GM19239 (cell line): ENCODE measurements at regions not wholly inside any gene's neighbourhood (a gene's known extent, or its start where the extent isn't known, plus 50 kb on each side); places are given as distances from the start of the nearest gene placed in this dataset.
"Not testable (repeated sequence)": the region's sequence is repeated elsewhere in the genome, so short reads cannot be mapped to it uniquely, and the experiment has no call there.

ENCODE experiments used
- DNase-seq: peaks from one replicate; pipeline ENCODE4 v3.0.0; 2011; ENCODE audit warnings: low spot score; ENCODE audit not compliant: insufficient read length
- FAIRE-seq: peaks from 2 replicates; lab custom pipeline; 2011; peaks lifted over from hg19 to GRCh38; lab: Jason Lieb, UNC

DNA sequence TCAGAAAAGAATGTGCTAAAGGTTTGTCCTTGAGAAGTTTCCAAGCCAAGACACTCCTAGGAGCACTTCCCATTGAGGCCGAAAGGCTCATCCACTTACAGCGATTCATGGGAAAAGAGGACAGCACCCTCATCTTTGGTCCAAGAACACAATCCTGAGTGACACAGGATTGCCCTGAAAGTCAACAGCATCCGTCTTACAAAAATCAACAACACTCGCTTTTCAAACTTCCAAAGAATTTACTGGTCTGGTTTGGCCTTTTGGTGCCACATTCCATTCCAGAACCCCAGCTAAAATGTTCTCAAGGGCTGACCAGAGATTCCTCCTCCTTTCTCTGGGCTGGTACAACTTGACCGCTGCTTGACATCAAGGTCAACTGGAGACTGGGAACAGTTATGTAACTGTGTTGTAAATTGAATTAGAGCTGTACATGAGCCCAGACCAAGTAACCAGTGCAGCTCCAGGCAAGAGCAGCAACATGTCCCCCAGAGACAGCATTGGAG, 415.8 kb upstream of the PIK3R1 start:
- FAIRE-seq (no peak), DNase-seq (no peak)

DNA sequence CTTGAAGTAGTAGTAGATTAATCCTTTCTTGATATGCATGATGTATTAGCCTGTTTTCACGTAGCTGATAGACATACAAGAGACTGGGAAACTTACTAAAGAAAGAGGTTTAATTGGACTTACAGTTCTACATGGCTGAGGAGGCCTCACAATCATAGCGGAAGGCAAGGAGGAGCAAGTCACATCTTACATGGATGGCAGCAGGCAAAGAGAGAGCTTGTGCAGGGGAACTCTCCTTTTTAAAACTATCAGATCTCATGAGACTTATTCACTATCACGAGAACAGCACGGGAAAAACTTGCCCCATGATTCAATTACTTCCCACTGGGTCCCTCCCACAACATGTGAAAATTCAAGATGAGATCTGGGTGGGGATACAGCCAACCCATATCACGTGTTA, 417.1 kb upstream of the PIK3R1 start:
- not testable (repeated sequence) for DNase-seq, FAIRE-seq

GRCh38 chr5:67795781-67796477, 419.6 kb upstream of the PIK3R1 start:
- FAIRE-seq (no peak), DNase-seq (no peak)

GRCh38 chr5:67793966-67794365, 421.6 kb upstream of the PIK3R1 start:
- DNase-seq (no peak), FAIRE-seq (no peak)

DNA sequence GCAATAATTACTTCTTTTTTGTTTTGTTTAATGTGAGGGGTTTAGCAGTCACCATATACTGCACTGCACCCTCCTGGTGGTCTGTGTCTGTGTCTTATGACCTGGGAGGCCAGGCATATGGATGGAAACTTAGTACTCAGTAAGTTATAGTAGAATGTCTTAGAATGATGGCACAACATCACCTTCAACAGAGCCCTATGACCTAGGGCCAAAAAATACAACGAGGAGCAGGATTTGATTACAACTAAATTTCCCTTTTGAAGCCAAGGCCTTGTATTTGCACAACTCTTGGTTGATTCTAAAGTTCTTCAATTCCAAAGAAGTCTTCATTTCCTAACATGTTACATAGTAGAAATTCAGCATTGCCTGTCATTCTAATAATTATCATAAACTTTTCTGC, 422.1 kb upstream of the PIK3R1 start:
- no peak for FAIRE-seq
- DNase-seq, result no peak

DNA sequence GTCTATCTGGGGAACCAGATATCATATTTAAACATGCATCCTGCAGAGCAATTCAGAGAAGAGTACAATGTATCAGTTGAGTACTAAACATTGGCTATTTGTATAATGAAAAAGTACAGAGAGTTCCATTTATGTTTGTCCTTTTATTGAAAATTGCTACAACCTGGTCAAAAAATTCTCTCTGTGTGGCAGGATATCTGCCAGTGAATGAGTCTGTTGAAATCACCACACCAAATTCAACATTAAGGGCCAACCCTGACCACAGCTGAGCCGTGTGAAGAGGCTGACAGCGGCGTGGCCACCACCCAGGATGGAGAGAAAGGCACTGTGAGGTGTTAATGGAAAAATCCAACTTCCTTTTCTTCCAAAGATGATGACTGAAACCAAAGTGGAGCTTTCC, 422.7 kb upstream of the PIK3R1 start:
- no peak for DNase-seq
- FAIRE-seq, result no peak

DNA sequence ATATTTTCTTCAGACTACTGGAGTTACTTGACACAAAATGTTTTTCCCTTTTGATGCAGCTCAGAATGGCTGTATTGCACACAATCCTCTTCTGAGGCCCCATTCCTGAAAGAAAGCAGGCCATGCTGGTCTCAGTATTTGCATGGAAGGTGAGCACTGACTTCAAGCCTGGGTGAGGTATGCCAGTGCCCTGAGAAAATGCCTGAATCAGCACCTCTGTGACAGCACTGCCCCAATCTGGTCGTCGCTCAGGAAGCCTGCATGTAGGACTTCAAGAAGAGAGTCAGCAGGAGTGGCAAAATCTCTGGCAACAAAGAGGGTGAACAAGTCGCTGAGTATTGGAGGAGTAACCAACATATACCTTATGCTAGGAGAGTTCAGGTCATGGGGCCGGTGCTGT, 425.2 kb upstream of the PIK3R1 start:
- DNase-seq (no peak), FAIRE-seq (no peak)

- not testable (repeated sequence) for FAIRE-seq, DNase-seq
Observed at GRCh38 chr5:67779893-67780623, 435.5 kb upstream of the PIK3R1 start.

- FAIRE-seq, result no peak
- no peak for DNase-seq
Observed at GRCh38 chr5:67774786-67775185, 440.8 kb upstream of the PIK3R1 start.

- FAIRE-seq (no peak), DNase-seq (no peak)
Observed at GRCh38 chr5:67774267-67774552, 441.3 kb upstream of the PIK3R1 start.

DNA sequence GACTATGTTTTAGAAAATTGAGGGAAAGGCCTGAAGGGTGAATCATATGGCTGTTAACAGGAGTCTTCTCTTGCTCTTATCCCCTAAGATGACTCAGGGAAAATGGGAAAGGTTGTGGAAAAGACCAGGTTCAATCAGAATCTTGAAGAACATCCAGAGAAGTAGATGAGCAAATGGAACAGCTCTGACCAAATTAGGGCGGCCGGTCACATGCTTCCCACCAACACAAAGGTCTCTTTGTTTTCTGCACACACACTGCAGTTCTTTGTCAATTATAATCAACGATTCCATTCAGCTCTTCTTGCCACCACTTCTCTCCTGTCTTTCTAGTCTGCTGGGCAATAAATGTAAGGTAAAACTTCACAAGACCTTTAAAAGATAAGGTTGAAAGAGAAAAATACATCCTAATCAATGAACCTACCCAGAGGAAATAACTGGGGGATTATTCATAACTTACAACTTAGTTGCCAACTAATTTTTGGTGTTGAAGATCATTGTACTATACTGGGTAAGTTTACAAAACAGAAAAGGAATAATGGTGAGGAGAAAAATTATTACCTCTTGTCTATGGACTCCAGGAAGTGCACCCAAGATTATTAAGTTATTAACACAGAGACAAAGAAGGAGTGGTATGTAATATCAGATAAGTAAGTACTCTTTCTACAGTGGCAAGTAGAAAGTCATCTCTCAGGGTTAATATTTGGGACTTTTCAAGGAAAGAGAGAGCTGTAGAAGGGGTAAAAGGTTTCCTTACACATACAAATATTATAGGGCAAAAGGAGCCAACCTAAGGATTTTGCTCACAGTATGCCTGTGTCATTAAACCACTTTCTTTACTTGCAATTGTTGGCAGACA, 441.9 kb upstream of the PIK3R1 start:
- DNase-seq, result no peak
- FAIRE-seq, result no peak

DNA sequence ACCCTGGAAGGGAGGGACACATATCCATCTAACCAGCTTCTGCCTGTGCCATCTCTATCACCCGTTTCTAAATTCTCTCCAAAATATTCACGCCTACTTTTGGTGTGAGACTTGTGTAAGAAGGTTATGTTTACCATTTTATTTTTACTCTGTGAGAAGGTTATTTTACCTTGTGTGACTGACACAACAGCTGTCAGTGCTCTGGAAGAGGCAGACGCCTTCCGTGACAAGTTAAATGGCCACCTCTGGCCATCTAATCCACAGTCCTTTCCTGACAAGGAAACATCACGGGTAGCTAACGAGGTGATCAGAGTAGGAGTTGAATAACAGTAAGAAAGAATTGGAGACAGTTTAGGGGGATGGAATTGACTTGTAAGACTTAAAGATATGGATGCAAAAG, 443.8 kb upstream of the PIK3R1 start:
- DNase-seq (no peak), FAIRE-seq (no peak)

- no peak for FAIRE-seq
Observed at GRCh38 chr5:67771221-67771620, 444.3 kb upstream of the PIK3R1 start.

GRCh38 chr5:67770431-67771025, 445.0 kb upstream of the PIK3R1 start:
- DNase-seq (no peak), FAIRE-seq (no peak)

More at GRCh38 chr5:67771221-67771620, 444.3 kb upstream of the PIK3R1 start:
- no peak for DNase-seq

DNA sequence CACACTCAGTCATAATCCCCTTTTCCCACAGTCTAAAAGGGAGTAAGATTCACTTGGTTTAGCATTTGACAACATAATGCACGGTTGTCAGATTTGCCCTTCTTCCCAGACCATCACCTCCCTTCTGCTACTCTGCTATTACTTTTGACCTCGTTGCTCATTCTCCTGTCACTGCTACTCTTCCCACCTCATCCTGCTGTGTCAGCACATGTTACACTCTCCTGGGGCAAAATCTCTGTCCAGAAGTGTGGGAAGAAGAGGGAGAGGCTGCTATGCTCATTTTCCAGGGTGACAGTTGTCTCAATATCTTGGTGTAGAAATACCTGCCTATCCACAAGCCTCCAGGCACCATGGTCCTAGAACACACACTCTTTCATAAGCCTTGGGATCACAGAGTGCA, 449.9 kb upstream of the PIK3R1 start:
- no peak for DNase-seq
- FAIRE-seq, result no peak

GRCh38 chr5:67757771-67758170, 457.8 kb upstream of the PIK3R1 start:
- FAIRE-seq, DNase-seq: not testable (repeated sequence)

GRCh38 chr5:67752357-67752708, 463.2 kb upstream of the PIK3R1 start:
- no peak for DNase-seq
- no peak for FAIRE-seq

GRCh38 chr5:67748165-67748690, 467.3 kb upstream of the PIK3R1 start:
- no peak for FAIRE-seq
- DNase-seq, result no peak

GRCh38 chr5:67747096-67747495, 468.5 kb upstream of the PIK3R1 start:
- DNase-seq (no peak), FAIRE-seq (no peak)

- FAIRE-seq, DNase-seq: not testable (repeated sequence)
Observed at GRCh38 chr5:67746608-67747007, 468.9 kb upstream of the PIK3R1 start.
